ENCODE measurements at regions not wholly inside any gene's neighbourhood (a gene's known extent, or its start where the extent isn't known, plus 50 kb on each side); places are given as distances from the start of the nearest gene placed in this dataset.
"Not testable (repeated sequence)": the region's sequence is repeated elsewhere in the genome, so short reads cannot be mapped to it uniquely, and the experiment has no call there.

GRCh38 chrX:3476973-3477372 is 130.5 kb upstream of the MXRA5 start:
- Histone ChIP-seq H3K27ac (ENCODE audit: insufficient read depth, low read length) (no peak overlapping the region), H3K36me3 (ENCODE audit: control insufficient read depth, insufficient read depth, low read length) (no peaks in the 10 kb centered on the region), H3K4me2 (ENCODE audit: extremely low read depth, insufficient read depth, low read length) (no peak overlapping the region), H3K4me3 (replicated peaks in 1 of 4; ENCODE audit: control extremely low read depth in 1 of 4, insufficient read depth in 1 of 4, low read depth in 3 of 4, low read length in 4 of 4) (no peak overlapping the region), H3K27me3 (ENCODE audit: control insufficient read depth, insufficient read depth, low read length) (no peaks in the 10 kb centered on the region), H3K4me1 (ENCODE audit: control insufficient read depth, extremely low read depth, insufficient read depth, low read length) (no peaks in the 10 kb centered on the region), H2AFZ (ENCODE audit: low read length) (no peak overlapping the region), H4K20me1 (ENCODE audit: control insufficient read depth, extremely low read depth, insufficient read depth, low read length) (no peaks in the 10 kb centered on the region), H3K9me3 (ENCODE audit: control insufficient read depth, insufficient read depth, low read depth, low read length) (no peaks in the 10 kb centered on the region), H3K9ac (ENCODE audit: insufficient read depth, low read length) (no peak overlapping the region), H3K79me2 (ENCODE audit: control insufficient read depth, insufficient read depth, low read length) (no peaks in the 10 kb centered on the region)
- no peak for TF ChIP-seq EZH2 (IDR thresholded peaks at IDR 0.05; ENCODE audit: low read length, missing control alignments)
- TF ChIP-seq, protein P1, sequence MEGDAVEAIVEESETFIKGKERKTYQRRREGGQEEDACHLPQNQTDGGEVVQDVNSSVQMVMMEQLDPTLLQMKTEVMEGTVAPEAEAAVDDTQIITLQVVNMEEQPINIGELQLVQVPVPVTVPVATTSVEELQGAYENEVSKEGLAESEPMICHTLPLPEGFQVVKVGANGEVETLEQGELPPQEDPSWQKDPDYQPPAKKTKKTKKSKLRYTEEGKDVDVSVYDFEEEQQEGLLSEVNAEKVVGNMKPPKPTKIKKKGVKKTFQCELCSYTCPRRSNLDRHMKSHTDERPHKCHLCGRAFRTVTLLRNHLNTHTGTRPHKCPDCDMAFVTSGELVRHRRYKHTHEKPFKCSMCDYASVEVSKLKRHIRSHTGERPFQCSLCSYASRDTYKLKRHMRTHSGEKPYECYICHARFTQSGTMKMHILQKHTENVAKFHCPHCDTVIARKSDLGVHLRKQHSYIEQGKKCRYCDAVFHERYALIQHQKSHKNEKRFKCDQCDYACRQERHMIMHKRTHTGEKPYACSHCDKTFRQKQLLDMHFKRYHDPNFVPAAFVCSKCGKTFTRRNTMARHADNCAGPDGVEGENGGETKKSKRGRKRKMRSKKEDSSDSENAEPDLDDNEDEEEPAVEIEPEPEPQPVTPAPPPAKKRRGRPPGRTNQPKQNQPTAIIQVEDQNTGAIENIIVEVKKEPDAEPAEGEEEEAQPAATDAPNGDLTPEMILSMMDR (conservative IDR thresholded peaks at IDR 0.05 in 1 of 2, IDR thresholded peaks at IDR 0.05 in 1 of 2; ENCODE audit: low read depth in 1 of 2, low read length in 2 of 2) = no peak
- no peak for DNase-seq (ENCODE audit: low read depth in 2 of 2)

GRCh38 chrX:3470211-3470679 is 123.8 kb upstream of the MXRA5 start:
- not testable (repeated sequence) for H3K27me3 ChIP-seq (ENCODE audit: control insufficient read depth, insufficient read depth, low read length); H3K27ac ChIP-seq (ENCODE audit: insufficient read depth, low read length); H3K4me2 ChIP-seq (ENCODE audit: extremely low read depth, insufficient read depth, low read length); H2AFZ ChIP-seq (ENCODE audit: low read length); H3K79me2 ChIP-seq (ENCODE audit: control insufficient read depth, insufficient read depth, low read length); H4K20me1 ChIP-seq (ENCODE audit: control insufficient read depth, extremely low read depth, insufficient read depth, low read length); H3K9me3 ChIP-seq (ENCODE audit: control insufficient read depth, insufficient read depth, low read depth, low read length); H3K36me3 ChIP-seq (ENCODE audit: control insufficient read depth, insufficient read depth, low read length); H3K4me1 ChIP-seq (ENCODE audit: control insufficient read depth, extremely low read depth, insufficient read depth, low read length); H3K4me3 ChIP-seq (replicated peaks in 1 of 4; ENCODE audit: control extremely low read depth in 1 of 4, insufficient read depth in 1 of 4, low read depth in 3 of 4, low read length in 4 of 4); H3K9ac ChIP-seq (ENCODE audit: insufficient read depth, low read length)
- DNase-seq (ENCODE audit: low read depth in 2 of 2) = peak in 1 of 2 donors; percentile 54

GRCh38 chrX:3468031-3468430 is 121.6 kb upstream of the MXRA5 start:
- no peaks in the 10 kb centered on the region for H3K27me3 ChIP-seq (ENCODE audit: control insufficient read depth, insufficient read depth, low read length)
- H3K4me3 ChIP-seq (replicated peaks in 1 of 4; ENCODE audit: control extremely low read depth in 1 of 4, insufficient read depth in 1 of 4, low read depth in 3 of 4, low read length in 4 of 4) = no peak overlapping the region
- H3K27ac ChIP-seq (ENCODE audit: insufficient read depth, low read length) = no peak overlapping the region
- no peaks in the 10 kb centered on the region for H3K9me3 ChIP-seq (ENCODE audit: control insufficient read depth, insufficient read depth, low read depth, low read length)
- DNase-seq (ENCODE audit: low read depth in 2 of 2) = no peak
- H3K79me2 ChIP-seq (ENCODE audit: control insufficient read depth, insufficient read depth, low read length) = no peaks in the 10 kb centered on the region
- H3K4me2 ChIP-seq (ENCODE audit: extremely low read depth, insufficient read depth, low read length) = no peak overlapping the region
- no peaks in the 10 kb centered on the region for H4K20me1 ChIP-seq (ENCODE audit: control insufficient read depth, extremely low read depth, insufficient read depth, low read length)
- TF ChIP-seq EZH2 (IDR thresholded peaks at IDR 0.05; ENCODE audit: low read length, missing control alignments) = no peak
- TF ChIP-seq, protein P1 (conservative IDR thresholded peaks at IDR 0.05 in 1 of 2, IDR thresholded peaks at IDR 0.05 in 1 of 2; ENCODE audit: low read depth in 1 of 2, low read length in 2 of 2) = no peak
- no peaks in the 10 kb centered on the region for H3K36me3 ChIP-seq (ENCODE audit: control insufficient read depth, insufficient read depth, low read length)
- H2AFZ ChIP-seq (ENCODE audit: low read length) = no peak overlapping the region
- no peaks in the 10 kb centered on the region for H3K4me1 ChIP-seq (ENCODE audit: control insufficient read depth, extremely low read depth, insufficient read depth, low read length)
- H3K9ac ChIP-seq (ENCODE audit: insufficient read depth, low read length) = no peak overlapping the region

All from fibroblast of lung (primary cell).